Fibroblast of villous mesenchyme (primary cell): ENCODE measurements at regions not wholly inside any gene's neighbourhood (a gene's known extent, or its start where the extent isn't known, plus 50 kb on each side); places are given as distances from the start of the nearest gene placed in this dataset.

Source experiments
- DNase-seq: peaks from one replicate; pipeline ENCODE4 v3.0.0-alpha.2; 2010; ENCODE audit warnings: low read depth
- H3K4me3 ChIP-seq: 2 replicates; pipeline ENCODE4 v1.5.1; 2011; ENCODE audit warnings: low read depth, mild to moderate bottlenecking, low read length
- CTCF ChIP-seq: IDR thresholded peaks from 2 replicates; pipeline ENCODE4 v1.5.1; 2012; ENCODE audit warnings: low read depth, mild to moderate bottlenecking, low read length; ENCODE audit not compliant: insufficient read depth

- H3K4me3 ChIP-seq: no peak overlapping the region
- no peak for TF ChIP-seq CTCF
- no peak for DNase-seq
These were observed 664.6 kb upstream of the FOXG1 start for GRCh38 chr14:28102001-28102400.

DNA sequence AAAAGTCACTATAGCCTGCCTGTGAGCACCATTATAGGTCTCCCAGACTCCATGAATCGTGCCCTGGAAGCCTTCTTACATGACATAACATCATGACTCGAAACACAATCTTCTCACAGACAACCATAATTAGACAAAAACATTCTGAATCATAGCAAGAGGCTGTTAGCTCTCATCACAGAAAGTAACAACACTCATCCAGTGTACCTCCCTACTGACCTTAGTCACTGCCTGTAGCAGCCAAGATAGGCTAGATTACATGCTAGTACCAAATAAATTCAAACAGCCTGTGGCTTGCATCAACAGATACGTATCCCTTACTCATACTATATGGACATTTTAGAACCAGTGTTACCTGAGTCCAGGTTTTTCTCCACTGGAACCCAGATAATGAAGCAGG is 663.8 kb upstream of the FOXG1 start:
- H3K4me3 ChIP-seq: no peak overlapping the region
- TF ChIP-seq CTCF: no peak
- DNase-seq: no peak

DNA sequence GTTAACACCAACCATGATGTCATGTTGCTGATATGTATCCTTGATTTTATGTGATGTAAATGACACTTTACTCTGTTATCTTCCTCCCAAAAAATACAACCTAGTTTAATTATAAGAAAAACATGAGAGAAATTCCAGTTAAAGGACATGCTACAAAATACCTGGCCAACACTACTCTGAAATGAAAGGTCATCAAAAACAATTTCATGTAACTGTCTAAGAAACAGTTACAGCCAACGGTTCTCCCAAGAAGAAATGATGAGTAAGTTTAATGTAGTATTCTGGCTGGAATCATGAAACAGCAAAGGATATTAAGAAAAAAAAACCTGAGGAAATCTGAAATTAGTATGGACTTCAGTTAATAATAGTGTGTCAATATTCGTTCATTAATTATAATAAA is 653.3 kb upstream of the FOXG1 start:
- TF ChIP-seq CTCF: no peak
- no peak overlapping the region for H3K4me3 ChIP-seq
- DNase-seq: no peak

DNA sequence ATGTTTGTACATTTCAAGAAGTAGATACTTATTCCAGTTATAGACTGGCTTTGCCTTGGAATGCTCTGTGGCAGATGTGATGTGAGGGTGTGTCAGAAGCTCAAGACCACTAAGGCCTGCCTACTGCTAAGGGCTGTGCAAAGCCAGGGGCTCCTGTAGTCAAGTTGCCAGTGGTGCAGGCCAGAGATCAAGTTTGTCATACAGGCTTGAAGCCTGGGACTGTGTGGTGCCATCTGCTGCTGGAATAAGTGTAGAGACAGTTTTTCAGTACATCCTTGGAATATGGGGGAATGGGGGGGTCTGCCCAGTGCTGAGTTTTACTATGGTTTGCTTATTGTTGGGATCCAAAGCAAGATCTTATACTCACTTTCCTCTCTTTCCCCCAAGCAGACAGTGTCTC is 649.9 kb upstream of the FOXG1 start:
- DNase-seq: no peak
- H3K4me3 ChIP-seq: no peak overlapping the region
- TF ChIP-seq CTCF: no peak

DNA sequence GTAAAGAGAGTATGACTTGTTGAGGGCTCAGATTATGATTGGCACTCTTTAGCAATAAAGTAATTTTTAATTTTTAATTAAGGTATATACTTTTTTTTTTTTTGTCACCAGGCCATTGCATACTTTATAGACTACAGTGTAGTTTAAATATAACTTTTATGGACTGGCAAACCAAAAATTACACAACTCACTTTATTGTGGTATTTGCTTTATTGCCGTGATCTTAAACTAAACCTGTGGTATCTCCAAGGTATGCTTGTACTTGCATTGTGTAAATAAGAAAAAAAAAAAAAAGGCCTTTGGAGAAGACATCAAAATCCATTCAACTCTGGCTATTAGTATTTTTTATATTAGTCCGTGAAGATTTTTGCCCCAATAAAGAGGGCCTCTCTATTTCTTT is 646.7 kb upstream of the FOXG1 start:
- no peak for TF ChIP-seq CTCF
- DNase-seq: no peak
- no peak overlapping the region for H3K4me3 ChIP-seq

- DNase-seq: no peak
- H3K4me3 ChIP-seq: no peak overlapping the region
- TF ChIP-seq CTCF: no peak
These were observed 646.2 kb upstream of the FOXG1 start for GRCh38 chr14:28120391-28120790.

DNA sequence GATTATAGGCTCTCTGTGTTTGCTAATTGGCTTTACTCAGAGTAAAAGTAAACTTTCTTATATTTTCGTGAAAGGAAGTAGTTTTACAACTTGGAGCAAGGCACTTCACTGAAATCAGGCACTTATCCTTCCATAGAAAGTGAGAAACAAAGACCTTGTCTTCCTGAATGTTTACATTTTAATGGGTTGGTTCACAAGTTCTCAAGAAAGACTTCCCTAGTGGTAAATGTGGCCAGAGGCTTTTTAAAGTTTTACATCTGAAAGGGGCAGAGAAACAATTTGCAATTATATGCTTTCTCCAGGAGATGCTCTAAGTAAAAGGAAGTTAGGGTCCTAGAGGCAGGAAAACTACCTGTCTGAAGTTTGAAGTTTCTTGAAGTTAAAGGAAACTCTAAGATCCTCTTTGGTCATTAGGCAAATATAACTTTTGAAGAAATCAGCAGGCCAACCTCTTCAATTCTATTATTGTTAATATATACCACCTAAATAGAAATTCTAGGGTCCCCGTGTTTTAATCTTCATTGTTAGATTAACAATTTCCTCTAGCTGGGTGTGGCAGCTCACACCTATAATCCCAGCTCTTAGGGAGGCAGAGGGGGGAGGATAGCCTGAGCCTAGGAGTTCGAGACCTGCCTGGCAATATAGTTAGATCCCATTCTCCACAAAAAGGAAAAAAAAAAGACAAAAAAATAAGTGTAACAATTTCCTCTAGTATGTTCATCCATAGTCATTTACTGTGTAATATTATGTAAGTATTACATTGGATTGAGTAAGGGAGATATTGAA is 644.9 kb upstream of the FOXG1 start:
- DNase-seq: no peak
- no peak overlapping the region for H3K4me3 ChIP-seq
- no peak for TF ChIP-seq CTCF
